A549 (cell line): ENCODE measurements at regions not wholly inside any gene's neighbourhood (a gene's known extent, or its start where the extent isn't known, plus 50 kb on each side); places are given as distances from the start of the nearest gene placed in this dataset.

Experiments
- CHD2 ChIP-seq: fragments of 150-350 bp; IDR thresholded peaks from 2 replicates; pipeline ENCODE4 v1.6.1; 2014; ENCODE audit warnings: low read length; ENCODE audit not compliant: partially characterized antibody
- EP300 ChIP-seq, 2 experiments: fragments of >200 bp; sonication (Bioruptor Twin); formaldehyde crosslinking; IDR thresholded peaks; 2 replicates in 1 of 2; 3 replicates in 1 of 2; pipeline ENCODE4 v1.6.1; 2016 to 2017
- GATA3 ChIP-seq: IDR thresholded peaks from 2 replicates; pipeline ENCODE4 v1.6.1; 2012; ENCODE audit warnings: borderline replicate concordance
- JUNB ChIP-seq: fragments of >200 bp; sonication (Bioruptor Twin); formaldehyde crosslinking; IDR thresholded peaks from 2 replicates; pipeline ENCODE4 v1.6.1; 2016
- MAFK ChIP-seq: fragments of 450-650 bp; IDR thresholded peaks from 2 replicates; pipeline ENCODE4 v1.6.1; 2014; ENCODE audit not compliant: partially characterized antibody
- POLR2A ChIP-seq: IDR thresholded peaks from 2 replicates; pipeline ENCODE4 v1.6.1; 2012; ENCODE audit warnings: mild to moderate bottlenecking, low read length
- RFX5 ChIP-seq: fragments of 450-650 bp; IDR thresholded peaks from 2 replicates; pipeline ENCODE4 v1.7.1; 2014; ENCODE audit warnings: antibody characterized with exemption, mild to moderate bottlenecking, moderate library complexity
- TP53 ChIP-seq: fragments of 250-450 bp; sonication (Bioruptor Pico); IDR thresholded peaks from 2 replicates; pipeline ENCODE4 v1.5.0; 2021; ENCODE audit warnings: mild to moderate bottlenecking, moderate library complexity
- TF ChIP-seq, protein P1 (sequence below): fragments of >200 bp; sonication (Bioruptor Twin); formaldehyde crosslinking; IDR thresholded peaks from 3 replicates; pipeline ENCODE4 v1.5.1; 2016
- TF ChIP-seq, protein P2 (sequence below): fragments of 250-450 bp; sonication (Bioruptor Pico); IDR thresholded peaks from 2 replicates; pipeline ENCODE4 v1.5.0; 2020; ENCODE audit warnings: low read depth, mild to moderate bottlenecking, moderate library complexity
- TF ChIP-seq, protein P3 (sequence below): fragments of >200 bp; sonication (Bioruptor Twin); formaldehyde crosslinking; IDR thresholded peaks from 2 replicates; pipeline ENCODE4 v1.6.1; 2016
- TF ChIP-seq, protein P4 (sequence below): fragments of 200-600 bp; sonication (generic); IDR thresholded peaks from 2 replicates; pipeline ENCODE4 v1.6.1; 2016; ENCODE audit warnings: antibody characterized with exemption, mild to moderate bottlenecking, moderate library complexity
- TF ChIP-seq, protein P5 (sequence below): IDR thresholded peaks from 2 replicates; pipeline ENCODE4 v1.6.1; 2012
- TF ChIP-seq, protein P6 (sequence below): fragments of 250-450 bp; sonication (Bioruptor Pico); IDR thresholded peaks from 2 replicates; pipeline ENCODE4 v1.5.0; 2021; ENCODE audit warnings: mild to moderate bottlenecking, moderate library complexity, borderline replicate concordance

DNA sequence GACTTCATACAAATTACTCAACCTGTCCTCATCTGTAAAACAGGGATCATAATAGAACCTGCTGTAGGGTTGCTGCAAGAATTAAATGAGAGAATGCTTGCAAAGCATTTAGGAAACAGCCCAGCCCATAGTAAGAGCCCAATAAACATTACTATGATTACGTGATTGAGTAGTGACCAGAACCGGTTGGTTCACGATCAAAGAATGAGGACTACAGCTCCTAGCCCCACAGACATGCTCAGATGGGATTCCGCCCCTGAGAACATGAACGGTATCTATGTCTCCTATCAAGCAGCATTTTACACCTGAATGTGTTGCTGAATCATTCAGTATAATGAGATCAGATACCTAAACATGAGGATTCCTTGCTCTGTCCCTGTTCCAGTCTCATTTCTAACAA, 104.8 kb upstream of the ZNF648 start:
- TF ChIP-seq, protein P1, sequence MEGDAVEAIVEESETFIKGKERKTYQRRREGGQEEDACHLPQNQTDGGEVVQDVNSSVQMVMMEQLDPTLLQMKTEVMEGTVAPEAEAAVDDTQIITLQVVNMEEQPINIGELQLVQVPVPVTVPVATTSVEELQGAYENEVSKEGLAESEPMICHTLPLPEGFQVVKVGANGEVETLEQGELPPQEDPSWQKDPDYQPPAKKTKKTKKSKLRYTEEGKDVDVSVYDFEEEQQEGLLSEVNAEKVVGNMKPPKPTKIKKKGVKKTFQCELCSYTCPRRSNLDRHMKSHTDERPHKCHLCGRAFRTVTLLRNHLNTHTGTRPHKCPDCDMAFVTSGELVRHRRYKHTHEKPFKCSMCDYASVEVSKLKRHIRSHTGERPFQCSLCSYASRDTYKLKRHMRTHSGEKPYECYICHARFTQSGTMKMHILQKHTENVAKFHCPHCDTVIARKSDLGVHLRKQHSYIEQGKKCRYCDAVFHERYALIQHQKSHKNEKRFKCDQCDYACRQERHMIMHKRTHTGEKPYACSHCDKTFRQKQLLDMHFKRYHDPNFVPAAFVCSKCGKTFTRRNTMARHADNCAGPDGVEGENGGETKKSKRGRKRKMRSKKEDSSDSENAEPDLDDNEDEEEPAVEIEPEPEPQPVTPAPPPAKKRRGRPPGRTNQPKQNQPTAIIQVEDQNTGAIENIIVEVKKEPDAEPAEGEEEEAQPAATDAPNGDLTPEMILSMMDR = no peak
- TF ChIP-seq EP300 (IDR thresholded peaks at IDR 0.05) (no peak), MAFK (no peak), GATA3 (no peak), RFX5 (no peak), TP53 (CRISPR knock-in tag) (no peak), POLR2A (no peak), CHD2 (no peak), JUNB (no peak)
- TF ChIP-seq, protein P2, sequence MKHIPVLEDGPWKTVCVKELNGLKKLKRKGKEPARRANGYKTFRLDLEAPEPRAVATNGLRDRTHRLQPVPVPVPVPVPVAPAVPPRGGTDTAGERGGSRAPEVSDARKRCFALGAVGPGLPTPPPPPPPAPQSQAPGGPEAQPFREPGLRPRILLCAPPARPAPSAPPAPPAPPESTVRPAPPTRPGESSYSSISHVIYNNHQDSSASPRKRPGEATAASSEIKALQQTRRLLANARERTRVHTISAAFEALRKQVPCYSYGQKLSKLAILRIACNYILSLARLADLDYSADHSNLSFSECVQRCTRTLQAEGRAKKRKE = no peak
- TF ChIP-seq, protein P3, sequence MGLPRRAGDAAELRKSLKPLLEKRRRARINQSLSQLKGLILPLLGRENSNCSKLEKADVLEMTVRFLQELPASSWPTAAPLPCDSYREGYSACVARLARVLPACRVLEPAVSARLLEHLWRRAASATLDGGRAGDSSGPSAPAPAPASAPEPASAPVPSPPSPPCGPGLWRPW = no peak
- TF ChIP-seq, protein P4, sequence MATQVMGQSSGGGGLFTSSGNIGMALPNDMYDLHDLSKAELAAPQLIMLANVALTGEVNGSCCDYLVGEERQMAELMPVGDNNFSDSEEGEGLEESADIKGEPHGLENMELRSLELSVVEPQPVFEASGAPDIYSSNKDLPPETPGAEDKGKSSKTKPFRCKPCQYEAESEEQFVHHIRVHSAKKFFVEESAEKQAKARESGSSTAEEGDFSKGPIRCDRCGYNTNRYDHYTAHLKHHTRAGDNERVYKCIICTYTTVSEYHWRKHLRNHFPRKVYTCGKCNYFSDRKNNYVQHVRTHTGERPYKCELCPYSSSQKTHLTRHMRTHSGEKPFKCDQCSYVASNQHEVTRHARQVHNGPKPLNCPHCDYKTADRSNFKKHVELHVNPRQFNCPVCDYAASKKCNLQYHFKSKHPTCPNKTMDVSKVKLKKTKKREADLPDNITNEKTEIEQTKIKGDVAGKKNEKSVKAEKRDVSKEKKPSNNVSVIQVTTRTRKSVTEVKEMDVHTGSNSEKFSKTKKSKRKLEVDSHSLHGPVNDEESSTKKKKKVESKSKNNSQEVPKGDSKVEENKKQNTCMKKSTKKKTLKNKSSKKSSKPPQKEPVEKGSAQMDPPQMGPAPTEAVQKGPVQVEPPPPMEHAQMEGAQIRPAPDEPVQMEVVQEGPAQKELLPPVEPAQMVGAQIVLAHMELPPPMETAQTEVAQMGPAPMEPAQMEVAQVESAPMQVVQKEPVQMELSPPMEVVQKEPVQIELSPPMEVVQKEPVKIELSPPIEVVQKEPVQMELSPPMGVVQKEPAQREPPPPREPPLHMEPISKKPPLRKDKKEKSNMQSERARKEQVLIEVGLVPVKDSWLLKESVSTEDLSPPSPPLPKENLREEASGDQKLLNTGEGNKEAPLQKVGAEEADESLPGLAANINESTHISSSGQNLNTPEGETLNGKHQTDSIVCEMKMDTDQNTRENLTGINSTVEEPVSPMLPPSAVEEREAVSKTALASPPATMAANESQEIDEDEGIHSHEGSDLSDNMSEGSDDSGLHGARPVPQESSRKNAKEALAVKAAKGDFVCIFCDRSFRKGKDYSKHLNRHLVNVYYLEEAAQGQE = no peak
- TF ChIP-seq, protein P5, sequence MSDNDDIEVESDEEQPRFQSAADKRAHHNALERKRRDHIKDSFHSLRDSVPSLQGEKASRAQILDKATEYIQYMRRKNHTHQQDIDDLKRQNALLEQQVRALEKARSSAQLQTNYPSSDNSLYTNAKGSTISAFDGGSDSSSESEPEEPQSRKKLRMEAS = no peak
- TF ChIP-seq, protein P6, sequence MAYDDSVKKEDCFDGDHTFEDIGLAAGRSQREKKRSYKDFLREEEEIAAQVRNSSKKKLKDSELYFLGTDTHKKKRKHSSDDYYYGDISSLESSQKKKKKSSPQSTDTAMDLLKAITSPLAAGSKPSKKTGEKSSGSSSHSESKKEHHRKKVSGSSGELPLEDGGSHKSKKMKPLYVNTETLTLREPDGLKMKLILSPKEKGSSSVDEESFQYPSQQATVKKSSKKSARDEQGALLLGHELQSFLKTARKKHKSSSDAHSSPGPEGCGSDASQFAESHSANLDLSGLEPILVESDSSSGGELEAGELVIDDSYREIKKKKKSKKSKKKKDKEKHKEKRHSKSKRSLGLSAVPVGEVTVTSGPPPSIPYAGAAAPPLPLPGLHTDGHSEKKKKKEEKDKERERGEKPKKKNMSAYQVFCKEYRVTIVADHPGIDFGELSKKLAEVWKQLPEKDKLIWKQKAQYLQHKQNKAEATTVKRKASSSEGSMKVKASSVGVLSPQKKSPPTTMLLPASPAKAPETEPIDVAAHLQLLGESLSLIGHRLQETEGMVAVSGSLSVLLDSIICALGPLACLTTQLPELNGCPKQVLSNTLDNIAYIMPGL (CRISPR knock-in tag) = no peak
